ENCODE measurements at regions not wholly inside any gene's neighbourhood (a gene's known extent, or its start where the extent isn't known, plus 50 kb on each side); places are given as distances from the start of the nearest gene placed in this dataset.

GRCh38 chr2:59190518-59190917 lies 949.4 kb upstream of the FANCL start:
- no peak for DNase-seq
- Histone ChIP-seq H3K4me3 (ENCODE audit: low read depth, low read length) (no peak overlapping the region), H3K36me3 (no peaks in the 10 kb centered on the region), H3K9me3 (no peaks in the 10 kb centered on the region), H3K4me1 (no peaks in the 10 kb centered on the region), H3K27me3 (no peaks in the 10 kb centered on the region)
- TF ChIP-seq, protein P1, sequence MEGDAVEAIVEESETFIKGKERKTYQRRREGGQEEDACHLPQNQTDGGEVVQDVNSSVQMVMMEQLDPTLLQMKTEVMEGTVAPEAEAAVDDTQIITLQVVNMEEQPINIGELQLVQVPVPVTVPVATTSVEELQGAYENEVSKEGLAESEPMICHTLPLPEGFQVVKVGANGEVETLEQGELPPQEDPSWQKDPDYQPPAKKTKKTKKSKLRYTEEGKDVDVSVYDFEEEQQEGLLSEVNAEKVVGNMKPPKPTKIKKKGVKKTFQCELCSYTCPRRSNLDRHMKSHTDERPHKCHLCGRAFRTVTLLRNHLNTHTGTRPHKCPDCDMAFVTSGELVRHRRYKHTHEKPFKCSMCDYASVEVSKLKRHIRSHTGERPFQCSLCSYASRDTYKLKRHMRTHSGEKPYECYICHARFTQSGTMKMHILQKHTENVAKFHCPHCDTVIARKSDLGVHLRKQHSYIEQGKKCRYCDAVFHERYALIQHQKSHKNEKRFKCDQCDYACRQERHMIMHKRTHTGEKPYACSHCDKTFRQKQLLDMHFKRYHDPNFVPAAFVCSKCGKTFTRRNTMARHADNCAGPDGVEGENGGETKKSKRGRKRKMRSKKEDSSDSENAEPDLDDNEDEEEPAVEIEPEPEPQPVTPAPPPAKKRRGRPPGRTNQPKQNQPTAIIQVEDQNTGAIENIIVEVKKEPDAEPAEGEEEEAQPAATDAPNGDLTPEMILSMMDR (IDR thresholded peaks at IDR 0.05; ENCODE audit: low read depth, low read length) = no peak

DNA sequence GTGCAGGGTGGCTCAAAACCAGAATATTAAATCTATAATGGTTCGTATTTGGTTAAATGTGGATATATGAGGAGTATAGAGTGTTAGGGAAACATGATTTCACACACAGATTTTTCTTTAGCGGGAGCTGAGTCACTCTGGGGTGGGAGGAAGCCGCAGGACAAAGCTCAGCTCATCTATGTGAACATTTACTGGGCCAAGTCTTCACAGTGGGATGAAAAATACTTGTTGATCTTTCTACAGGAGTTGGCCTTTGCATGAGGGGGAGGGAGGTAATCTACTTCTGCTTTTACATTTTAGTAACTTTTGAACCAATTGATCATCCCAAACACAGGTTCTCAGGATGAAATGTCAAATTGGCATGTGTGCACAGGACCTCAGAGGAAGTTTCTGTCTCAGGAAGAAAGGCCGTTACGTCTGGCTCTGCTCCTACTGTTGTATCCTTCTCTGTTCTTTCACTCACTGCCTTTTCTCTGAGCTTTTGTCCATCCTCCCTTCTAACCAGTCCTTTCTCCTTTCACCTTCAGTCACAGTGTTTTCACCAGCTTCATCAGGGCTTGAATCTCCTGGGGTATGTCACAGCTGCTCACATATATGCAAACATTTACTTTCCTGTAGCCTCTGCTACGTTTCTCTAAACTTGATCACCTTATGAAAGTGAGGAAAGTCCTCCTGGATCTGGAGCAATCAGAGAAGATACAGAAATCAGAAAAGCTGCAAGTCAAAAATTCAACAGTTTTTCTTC lies 943.3 kb upstream of the FANCL start:
- DNase-seq = no peak
- TF ChIP-seq, protein P1 (IDR thresholded peaks at IDR 0.05; ENCODE audit: low read depth, low read length) = no peak
- Histone ChIP-seq H3K27me3 (no peaks in the 10 kb centered on the region), H3K4me1 (no peaks in the 10 kb centered on the region), H3K36me3 (no peaks in the 10 kb centered on the region), H3K4me3 (ENCODE audit: low read depth, low read length) (no peak overlapping the region), H3K9me3 (no peaks in the 10 kb centered on the region)

GRCh38 chr2:59183070-59183469 lies 941.9 kb upstream of the FANCL start:
- Histone ChIP-seq H3K9me3 (no peaks in the 10 kb centered on the region), H3K27me3 (no peaks in the 10 kb centered on the region), H3K4me1 (no peaks in the 10 kb centered on the region), H3K4me3 (ENCODE audit: low read depth, low read length) (no peak overlapping the region), H3K36me3 (no peaks in the 10 kb centered on the region)
- no peak for DNase-seq
- TF ChIP-seq, protein P1 (IDR thresholded peaks at IDR 0.05; ENCODE audit: low read depth, low read length) = no peak

DNA sequence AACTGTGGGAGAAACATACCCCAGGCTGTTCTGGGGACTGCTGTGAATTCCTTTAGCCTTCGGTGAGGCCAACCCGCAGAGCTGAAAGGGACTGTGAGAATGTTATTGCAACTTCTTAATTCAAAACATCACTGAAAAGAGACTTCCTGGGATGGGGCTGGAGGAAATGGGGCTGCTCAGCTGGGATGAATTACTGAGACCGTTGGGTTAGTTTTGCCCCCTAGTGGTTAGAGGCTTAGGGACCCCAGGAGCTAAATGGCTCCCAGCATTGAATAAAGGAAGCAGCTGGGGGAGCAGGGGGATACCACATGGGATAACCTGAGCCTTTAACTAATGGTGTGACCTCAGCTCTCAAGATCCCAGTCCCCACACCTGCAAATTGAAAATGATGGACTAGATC lies 941.1 kb upstream of the FANCL start:
- H3K4me3 ChIP-seq (ENCODE audit: low read depth, low read length) = no peak overlapping the region
- H3K9me3 ChIP-seq = no peaks in the 10 kb centered on the region
- no peaks in the 10 kb centered on the region for H3K27me3 ChIP-seq
- peak; percentile 42 for DNase-seq
- no peaks in the 10 kb centered on the region for H3K36me3 ChIP-seq
- H3K4me1 ChIP-seq = no peaks in the 10 kb centered on the region
- TF ChIP-seq, protein P1 (IDR thresholded peaks at IDR 0.05; ENCODE audit: low read depth, low read length) = peak; percentile 66

- no peaks in the 10 kb centered on the region for H3K27me3 ChIP-seq
- no peak for DNase-seq
- no peaks in the 10 kb centered on the region for H3K36me3 ChIP-seq
- TF ChIP-seq, protein P1 (IDR thresholded peaks at IDR 0.05; ENCODE audit: low read depth, low read length) = no peak
- H3K4me1 ChIP-seq = no peaks in the 10 kb centered on the region
- no peaks in the 10 kb centered on the region for H3K9me3 ChIP-seq
- no peak overlapping the region for H3K4me3 ChIP-seq (ENCODE audit: low read depth, low read length)
Observed at GRCh38 chr2:59181347-59181746, 940.2 kb upstream of the FANCL start.

- Histone ChIP-seq H3K36me3 (no peaks in the 10 kb centered on the region), H3K9me3 (no peaks in the 10 kb centered on the region), H3K4me3 (ENCODE audit: low read depth, low read length) (no peak overlapping the region), H3K27me3 (no peaks in the 10 kb centered on the region), H3K4me1 (no peaks in the 10 kb centered on the region)
- TF ChIP-seq, protein P1 (IDR thresholded peaks at IDR 0.05; ENCODE audit: low read depth, low read length) = no peak
- no peak for DNase-seq
Observed at GRCh38 chr2:59180621-59181020, 939.5 kb upstream of the FANCL start.

Data from BE2C (cell line).